Ovary (tissue), 3 donors: ENCODE measurements at regions not wholly inside any gene's neighbourhood (a gene's known extent, or its start where the extent isn't known, plus 50 kb on each side); places are given as distances from the start of the nearest gene placed in this dataset.

Source experiments
- EP300 ChIP-seq: sonication (generic); formaldehyde crosslinking; IDR thresholded peaks from one replicate; pipeline ENCODE4 v1.6.1; 2017; ENCODE audit warnings: antibody characterized with exemption
- TF ChIP-seq, protein P1 (sequence below), 3 donors: fragments of 450-650 bp in 2 of 3; fragments of 200-600 bp in 1 of 3; IDR thresholded peaks; one replicate each; pipeline versions ENCODE4 v1.5.1 to v1.8.0; 2016 to 2022; ENCODE audit warnings: antibody characterized with exemption in 3 of 3, mild to moderate bottlenecking in 1 of 3
- donor health status: DM: no; HTN: no; CAD: no.

DNA sequence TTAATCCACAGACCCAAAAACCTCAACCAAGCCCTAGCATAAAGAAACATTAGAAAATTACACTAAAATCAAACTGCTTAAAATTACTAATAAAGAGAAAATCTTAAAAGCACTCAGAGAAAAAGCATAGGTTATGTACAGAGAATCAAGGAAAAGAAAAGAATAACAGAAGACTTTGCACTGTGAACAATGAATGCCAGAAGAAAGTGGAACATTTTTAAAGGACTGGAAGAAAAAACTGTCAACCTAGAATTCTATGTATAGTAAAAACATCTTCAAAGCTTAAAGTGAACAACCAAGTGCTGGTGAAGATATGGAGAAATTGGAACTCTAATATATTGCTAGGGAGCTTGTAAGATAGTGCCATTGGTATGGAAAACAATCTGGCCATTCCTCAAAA is 82.7 kb upstream of the SLC6A11 start:
- TF ChIP-seq EP300, result no peak
- TF ChIP-seq, protein P1, sequence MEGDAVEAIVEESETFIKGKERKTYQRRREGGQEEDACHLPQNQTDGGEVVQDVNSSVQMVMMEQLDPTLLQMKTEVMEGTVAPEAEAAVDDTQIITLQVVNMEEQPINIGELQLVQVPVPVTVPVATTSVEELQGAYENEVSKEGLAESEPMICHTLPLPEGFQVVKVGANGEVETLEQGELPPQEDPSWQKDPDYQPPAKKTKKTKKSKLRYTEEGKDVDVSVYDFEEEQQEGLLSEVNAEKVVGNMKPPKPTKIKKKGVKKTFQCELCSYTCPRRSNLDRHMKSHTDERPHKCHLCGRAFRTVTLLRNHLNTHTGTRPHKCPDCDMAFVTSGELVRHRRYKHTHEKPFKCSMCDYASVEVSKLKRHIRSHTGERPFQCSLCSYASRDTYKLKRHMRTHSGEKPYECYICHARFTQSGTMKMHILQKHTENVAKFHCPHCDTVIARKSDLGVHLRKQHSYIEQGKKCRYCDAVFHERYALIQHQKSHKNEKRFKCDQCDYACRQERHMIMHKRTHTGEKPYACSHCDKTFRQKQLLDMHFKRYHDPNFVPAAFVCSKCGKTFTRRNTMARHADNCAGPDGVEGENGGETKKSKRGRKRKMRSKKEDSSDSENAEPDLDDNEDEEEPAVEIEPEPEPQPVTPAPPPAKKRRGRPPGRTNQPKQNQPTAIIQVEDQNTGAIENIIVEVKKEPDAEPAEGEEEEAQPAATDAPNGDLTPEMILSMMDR (IDR thresholded peaks at IDR 0.05), result no peak
